GM19324 (cell line): ENCODE measurements at regions not wholly inside any gene's neighbourhood (a gene's known extent, or its start where the extent isn't known, plus 50 kb on each side); places are given as distances from the start of the nearest gene placed in this dataset.

Experiments used
- ATAC-seq: cut with Tn5 transposase; IDR thresholded peaks from one replicate; pipeline ENCODE4 v1.9.1; 2021; ENCODE audit warnings: mild to moderate bottlenecking, moderate library complexity; ENCODE audit not compliant: unreplicated experiment, low FRiP score

- ATAC-seq: no peak
Measured at GRCh38 chr21:41596241-41596925, 88.4 kb upstream of the TMPRSS2 start.

GRCh38 chr21:41594268-41594667, 86.3 kb upstream of the TMPRSS2 start:
- no peak for ATAC-seq

GRCh38 chr21:41593760-41594138, 85.8 kb upstream of the TMPRSS2 start:
- ATAC-seq: no peak

GRCh38 chr21:41593051-41593759, 85.2 kb upstream of the TMPRSS2 start:
- no peak for ATAC-seq

GRCh38 chr21:41589620-41590175, 81.7 kb upstream of the TMPRSS2 start:
- no peak for ATAC-seq

GRCh38 chr21:41589131-41589530, 81.2 kb upstream of the TMPRSS2 start:
- ATAC-seq: no peak

GRCh38 chr21:41585199-41585994, 77.4 kb upstream of the TMPRSS2 start:
- ATAC-seq: no peak

- no peak for ATAC-seq
Measured at GRCh38 chr21:41584603-41585176, 76.7 kb upstream of the TMPRSS2 start.

GRCh38 chr21:41583274-41583790, 75.4 kb upstream of the TMPRSS2 start:
- ATAC-seq: no peak

GRCh38 chr21:41582866-41583265, 74.9 kb upstream of the TMPRSS2 start:
- no peak for ATAC-seq

GRCh38 chr21:41582298-41582840, 74.4 kb upstream of the TMPRSS2 start:
- no peak for ATAC-seq

GRCh38 chr21:41581592-41582228, 73.8 kb upstream of the TMPRSS2 start:
- ATAC-seq: no peak

- ATAC-seq: no peak
Measured at GRCh38 chr21:41580758-41581554, 73.0 kb upstream of the TMPRSS2 start.

GRCh38 chr21:41579692-41580091, 71.7 kb upstream of the TMPRSS2 start:
- ATAC-seq: no peak

- no peak for ATAC-seq
Measured at GRCh38 chr21:41578716-41579115, 70.8 kb upstream of the TMPRSS2 start.

GRCh38 chr21:41578083-41578482, 70.1 kb upstream of the TMPRSS2 start:
- ATAC-seq: no peak

GRCh38 chr21:41576013-41576615, 68.2 kb upstream of the TMPRSS2 start:
- ATAC-seq: no peak

GRCh38 chr21:41573902-41574690, 66.1 kb upstream of the TMPRSS2 start:
- ATAC-seq: no peak
